Upper lobe of left lung (tissue), 4 donors: ENCODE measurements at regions not wholly inside any gene's neighbourhood (a gene's known extent, or its start where the extent isn't known, plus 50 kb on each side); places are given as distances from the start of the nearest gene placed in this dataset.

ENCODE experiments used
- CTCF ChIP-seq, 6 experiments: fragments of 450-650 bp in 4 of 6; fragments of 200-600 bp in 2 of 6; sonication (generic) in 2 of 6; IDR thresholded peaks; one replicate each; pipeline ENCODE4 v1.5.1; 2016 to 2019; ENCODE audit warnings: antibody characterized with exemption in 6 of 6
- EP300 ChIP-seq, 4 donors: sonication (generic); formaldehyde crosslinking; IDR thresholded peaks; one replicate each; pipeline ENCODE4 v1.5.1; 2017; ENCODE audit warnings: antibody characterized with exemption in 4 of 4, control low read depth in 2 of 4
- POLR2A ChIP-seq, 4 donors: fragments of 450-650 bp; IDR thresholded peaks; one replicate each; pipeline ENCODE4 v1.5.1; 2016 to 2017; ENCODE audit warnings: antibody characterized with exemption in 4 of 4, mild to moderate bottlenecking in 2 of 4
- POLR2AphosphoS5 ChIP-seq, 2 donors: sonication (generic); formaldehyde crosslinking; IDR thresholded peaks; one replicate each; pipeline ENCODE4 v1.5.1; 2017; ENCODE audit warnings: antibody characterized with exemption in 2 of 2

GRCh38 chr5:27124590-27124989, 86.2 kb upstream of the CDH9 start:
- no peak for TF ChIP-seq POLR2A (IDR thresholded peaks at IDR 0.05)
- TF ChIP-seq CTCF (IDR thresholded peaks at IDR 0.05) = no peak
- no peak for TF ChIP-seq POLR2AphosphoS5 (IDR thresholded peaks at IDR 0.05)
- TF ChIP-seq EP300 (IDR thresholded peaks at IDR 0.05) = no peak
